GM23248 (cell line): ENCODE measurements at regions not wholly inside any gene's neighbourhood (a gene's known extent, or its start where the extent isn't known, plus 50 kb on each side); places are given as distances from the start of the nearest gene placed in this dataset.
"Not testable (repeated sequence)": the region's sequence is repeated elsewhere in the genome, so short reads cannot be mapped to it uniquely, and the experiment has no call there.

Experiments used
- DNase-seq: peaks from one replicate; pipeline ENCODE4 v3.0.0-alpha.2; 2015
- H2AFZ ChIP-seq: fragments of 200-600 bp; sonication (generic); 2 replicates; pipeline ENCODE4 v1.6.1; 2016; ENCODE audit warnings: antibody characterized with exemption
- H3F3A ChIP-seq: fragments of 200-600 bp; sonication (generic); 2 replicates; pipeline ENCODE4 v1.6.1; 2016; ENCODE audit warnings: mild to moderate bottlenecking, antibody characterized with exemption, mixed run types; ENCODE audit not compliant: insufficient read depth
- H3K27ac ChIP-seq: fragments of 200-600 bp; sonication (generic); 2 replicates; pipeline ENCODE4 v1.5.1; 2016; ENCODE audit warnings: mild to moderate bottlenecking
- H3K27me3 ChIP-seq: fragments of 200-600 bp; sonication (generic); replicated peaks from 2 replicates; pipeline ENCODE4 v1.6.1; 2016; ENCODE audit warnings: mild to moderate bottlenecking; ENCODE audit not compliant: insufficient read depth
- H3K36me3 ChIP-seq: fragments of 200-600 bp; sonication (generic); 2 replicates; pipeline ENCODE4 v1.6.1; 2016; ENCODE audit warnings: low read depth, mild to moderate bottlenecking
- H3K4me1 ChIP-seq: fragments of 200-600 bp; sonication (generic); 2 replicates; pipeline ENCODE4 v1.6.1; 2016; ENCODE audit warnings: mild to moderate bottlenecking; ENCODE audit not compliant: insufficient read depth
- H3K4me2 ChIP-seq: fragments of 200-600 bp; sonication (generic); one replicate; pipeline ENCODE4 v1.6.1; 2016; ENCODE audit warnings: mild to moderate bottlenecking; ENCODE audit not compliant: unreplicated experiment
- H3K4me3 ChIP-seq: fragments of 200-600 bp; sonication (generic); 2 replicates; pipeline ENCODE4 v1.5.1; 2016; ENCODE audit warnings: mild to moderate bottlenecking
- H3K79me2 ChIP-seq: fragments of 200-600 bp; sonication (generic); 2 replicates; pipeline ENCODE4 v1.6.1; 2016; ENCODE audit warnings: mild to moderate bottlenecking; ENCODE audit not compliant: insufficient read depth
- H3K9ac ChIP-seq: fragments of 200-600 bp; sonication (generic); 2 replicates; pipeline ENCODE4 v1.6.1; 2016; ENCODE audit warnings: mild to moderate bottlenecking
- H3K9me2 ChIP-seq: fragments of 200-600 bp; sonication (generic); 2 replicates; pipeline ENCODE4 v1.6.1; 2016; ENCODE audit warnings: mixed run types, mild to moderate bottlenecking, moderate library complexity; ENCODE audit not compliant: insufficient read depth
- H3K9me3 ChIP-seq: fragments of 200-600 bp; sonication (generic); one replicate; pipeline ENCODE4 v1.6.1; 2017; ENCODE audit warnings: low read depth
- H4K20me1 ChIP-seq: fragments of 200-600 bp; sonication (generic); 2 replicates; pipeline ENCODE4 v1.6.0; 2016; ENCODE audit not compliant: insufficient read depth
- EZH2 ChIP-seq: fragments of 200-600 bp; sonication (generic); IDR thresholded peaks from 2 replicates; pipeline ENCODE4 v1.6.1; 2018; ENCODE audit warnings: antibody characterized with exemption, mild to moderate bottlenecking; ENCODE audit not compliant: insufficient read depth, poor library complexity, severe bottlenecking
- EZH2phosphoT487 ChIP-seq: fragments of 200-600 bp; sonication (generic); IDR thresholded peaks from 2 replicates; pipeline ENCODE4 v1.6.1; 2018; ENCODE audit warnings: antibody characterized with exemption, moderate library complexity, mild to moderate bottlenecking, low read depth; ENCODE audit not compliant: insufficient read depth
- WGBS, 2 experiments: methylation state at CpG; one replicate each; pipeline ENCODE4 v1.1.6; 2015 to 2017; ENCODE audit warnings: low lambda C conversion rate in 2 of 2, low coverage in 1 of 2; ENCODE audit errors: missing lambda C conversion rate in 2 of 2; 5-methylcytosine and 5-hydroxymethylcytosine counted together
- in situ Hi-C: fragments of 300-500 bp; cut with MboI; formaldehyde crosslinking; loops from 2 replicates; pipeline ENCODE4 v1.15.0; 2020

DNA sequence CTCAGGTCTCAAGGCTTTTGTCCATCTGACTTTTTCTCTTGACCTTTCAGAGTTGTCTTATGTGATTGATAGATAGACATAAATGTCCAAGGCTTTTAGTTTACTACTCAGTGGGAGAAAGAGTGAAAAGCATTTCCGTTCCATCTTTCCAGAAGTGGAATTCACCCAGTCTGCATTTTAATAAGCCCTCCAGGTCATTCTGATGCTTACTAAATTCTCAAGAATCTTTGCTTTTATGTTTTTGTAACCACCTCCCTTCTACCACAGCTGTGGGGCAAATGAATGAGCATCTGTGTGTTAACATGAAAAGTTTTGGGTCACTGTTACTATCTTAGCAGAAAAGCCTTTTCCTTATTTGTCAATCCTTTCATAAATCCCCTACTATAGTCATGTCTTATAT is 251.4 kb downstream of the LRIG3 start:
- Histone ChIP-seq H2AFZ (peak overlapping the region; percentile 2; the same call in 1 of the 2 replicates), H3K9me2 (no peaks in the 10 kb centered on the region; the same call in 1 of the 2 replicates), H3K9ac (no peak overlapping the region), H3K27ac (peak overlapping the region; percentile 5; the same call in 1 of the 2 replicates), H3K4me1 (peaks cover 12% of the 10 kb centered on the region; the same call in 1 of the 2 replicates), H3K36me3 (no peaks in the 10 kb centered on the region), H3K4me3 (no peak overlapping the region), H3K27me3 (no peaks in the 10 kb centered on the region), H3K9me3 (no peaks in the 10 kb centered on the region), H3K4me2 (peak overlapping the region; percentile 8), H3F3A (0 out of 2 replicates have a peak, but pooled peaks cover 10% of the 10 kb centered on the region), H3K79me2 (no peaks in the 10 kb centered on the region), H4K20me1 (no peaks in the 10 kb centered on the region)
- DNase-seq: peak; percentile 38
- 63 to 69% methylated on average over 1 of the region's 1 CpG for WGBS, 2 experiments
- in situ Hi-C loops: no loop called here
- TF ChIP-seq EZH2phosphoT487 (no peak), EZH2 (no peak)

DNA sequence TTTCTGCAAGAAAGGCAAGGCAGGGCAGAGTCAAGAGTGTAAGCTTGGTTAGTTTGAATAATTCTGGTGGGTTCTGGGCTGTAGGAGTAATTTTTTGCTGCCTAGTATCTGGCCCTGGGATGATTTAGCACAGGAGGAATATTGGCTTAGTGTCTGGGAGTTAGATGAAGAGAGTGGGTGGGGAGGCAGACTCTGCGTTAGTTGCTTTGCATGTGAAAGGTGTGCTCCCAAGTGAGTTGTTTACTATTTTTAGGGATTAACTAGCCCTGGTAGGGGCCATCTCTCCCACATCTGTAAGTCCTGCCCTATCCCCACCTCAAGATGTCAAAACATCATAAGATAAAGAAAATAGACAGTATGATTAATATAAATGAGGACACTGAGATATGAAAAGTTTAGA is 249.7 kb downstream of the LRIG3 start:
- DNase-seq: no peak
- Histone ChIP-seq H3K9me3 (no peaks in the 10 kb centered on the region), H3K9me2 (no peaks in the 10 kb centered on the region; the same call in 1 of the 2 replicates), H3K79me2 (no peaks in the 10 kb centered on the region), H3K4me1 (peaks cover 12% of the 10 kb centered on the region; the same call in 1 of the 2 replicates), H3F3A (0 out of 2 replicates have a peak, but pooled peaks cover 10% of the 10 kb centered on the region), H2AFZ (no peak overlapping the region), H3K27me3 (no peaks in the 10 kb centered on the region), H3K9ac (no peak overlapping the region), H3K36me3 (no peaks in the 10 kb centered on the region), H4K20me1 (no peaks in the 10 kb centered on the region), H3K4me2 (no peak overlapping the region), H3K4me3 (no peak overlapping the region), H3K27ac (no peak overlapping the region)
- WGBS, 2 experiments: 92 to 96% methylated on average over 1 of the region's 1 CpG
- no peak for TF ChIP-seq EZH2
- in situ Hi-C loops: no loop called here

DNA sequence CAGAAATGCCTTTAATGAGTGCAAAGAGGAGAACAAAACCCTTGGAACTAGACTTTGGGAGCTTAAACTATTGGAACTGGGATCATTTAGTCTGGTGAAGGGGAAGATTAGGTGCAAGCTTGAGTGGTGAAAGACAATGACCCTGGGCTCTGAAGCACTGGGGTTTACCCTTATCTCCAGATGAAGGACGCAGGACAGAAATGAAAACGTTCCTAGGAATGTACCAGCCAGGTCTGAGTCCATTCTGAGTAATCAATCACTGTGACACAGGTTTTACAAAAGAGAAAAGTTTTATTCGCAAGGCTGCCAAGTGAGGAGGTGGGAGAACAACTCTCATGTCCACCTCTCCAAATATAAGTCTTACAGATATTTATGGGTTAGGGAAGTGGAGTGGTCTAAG is 249.1 kb downstream of the LRIG3 start:
- 51 to 68% methylated on average over 3 of the region's 3 CpGs for WGBS, 2 experiments
- H3K9me3 ChIP-seq: no peaks in the 10 kb centered on the region
- H3K79me2 ChIP-seq: no peaks in the 10 kb centered on the region
- H3K4me2 ChIP-seq: no peak overlapping the region
- H3K4me1 ChIP-seq: peaks cover 12% of the 10 kb centered on the region; the same call in 1 of the 2 replicates
- no peaks in the 10 kb centered on the region for H3K27me3 ChIP-seq
- in situ Hi-C loops: no loop called here
- H3K9ac ChIP-seq: no peak overlapping the region
- TF ChIP-seq EZH2: no peak
- H3K4me3 ChIP-seq: no peak overlapping the region
- no peak for DNase-seq
- no peak overlapping the region for H2AFZ ChIP-seq
- H4K20me1 ChIP-seq: no peaks in the 10 kb centered on the region
- H3K36me3 ChIP-seq: no peaks in the 10 kb centered on the region
- H3K9me2 ChIP-seq: no peaks in the 10 kb centered on the region; the same call in 1 of the 2 replicates
- H3K27ac ChIP-seq: no peak overlapping the region
- H3F3A ChIP-seq: 0 out of 2 replicates have a peak, but pooled peaks cover 10% of the 10 kb centered on the region

DNA sequence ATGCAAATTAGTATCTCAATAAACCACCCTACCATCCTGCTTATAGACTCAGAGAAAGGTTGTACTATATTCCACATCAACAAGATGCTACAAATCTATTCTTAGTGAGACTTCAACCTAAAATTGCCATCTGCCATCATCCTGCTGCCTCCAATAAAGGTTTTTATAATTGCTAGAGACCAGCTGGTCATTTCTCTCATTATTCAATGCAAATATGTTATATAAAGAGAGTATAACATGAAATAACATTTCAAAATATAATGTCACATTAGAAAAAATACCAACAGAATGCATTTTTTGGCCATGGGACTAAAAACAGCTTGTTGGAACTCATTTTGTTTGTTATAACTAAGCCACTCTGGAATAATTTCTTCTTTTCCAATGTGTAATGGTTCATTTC is 247.3 kb downstream of the LRIG3 start:
- H3K4me1 ChIP-seq: peaks cover 12% of the 10 kb centered on the region; the same call in 1 of the 2 replicates
- H3K4me3 ChIP-seq: no peak overlapping the region
- no peak overlapping the region for H3K4me2 ChIP-seq
- H3K9ac ChIP-seq: no peak overlapping the region
- no peaks in the 10 kb centered on the region for H3K9me2 ChIP-seq
- TF ChIP-seq EZH2phosphoT487: no peak
- TF ChIP-seq EZH2: no peak
- H3K9me3 ChIP-seq: no peaks in the 10 kb centered on the region
- no peak for DNase-seq
- in situ Hi-C loops: no loop called here
- H3K36me3 ChIP-seq: no peaks in the 10 kb centered on the region
- no peaks in the 10 kb centered on the region for H3K27me3 ChIP-seq
- H3K27ac ChIP-seq: no peak overlapping the region
- H3F3A ChIP-seq: no peaks in the 10 kb centered on the region
- no peaks in the 10 kb centered on the region for H3K79me2 ChIP-seq
- H4K20me1 ChIP-seq: no peaks in the 10 kb centered on the region
- H2AFZ ChIP-seq: no peak overlapping the region

DNA sequence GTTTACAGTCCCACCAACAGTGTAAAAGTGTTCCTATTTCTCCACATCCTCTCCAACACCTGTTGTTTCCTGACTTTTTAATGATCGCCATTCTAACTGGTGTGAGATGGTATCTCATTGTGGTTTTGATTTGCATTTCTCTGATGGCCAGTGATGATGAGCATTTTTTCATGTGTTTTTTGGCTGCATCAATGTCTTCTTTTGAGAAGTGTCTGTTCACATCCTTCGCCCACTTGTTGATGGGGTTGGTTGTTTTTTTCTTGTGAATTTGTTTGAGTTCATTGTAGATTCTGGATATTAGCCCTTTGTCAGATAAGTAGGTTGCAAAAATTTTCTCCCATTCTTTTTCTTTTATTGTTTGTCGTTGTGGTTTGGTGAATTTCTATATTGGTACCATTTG is 242.5 kb downstream of the LRIG3 start:
- H3K4me1 ChIP-seq, H3K9me3 ChIP-seq, H3K27me3 ChIP-seq, H3K27ac ChIP-seq, H3K9ac ChIP-seq, H4K20me1 ChIP-seq, H3K4me3 ChIP-seq, H3K79me2 ChIP-seq, in situ Hi-C loops, H3K36me3 ChIP-seq, DNase-seq, H3F3A ChIP-seq, H3K9me2 ChIP-seq, H2AFZ ChIP-seq, H3K4me2 ChIP-seq: not testable (repeated sequence)
- WGBS, 2 experiments: 71 to 80% methylated on average over 3 of the region's 3 CpGs
